Mesendoderm (in vitro differentiated cells): ENCODE measurements at regions not wholly inside any gene's neighbourhood (a gene's known extent, or its start where the extent isn't known, plus 50 kb on each side); places are given as distances from the start of the nearest gene placed in this dataset.

ENCODE experiments used
- DNase-seq: peaks from one replicate; pipeline ENCODE4 v3.0.0; 2013
- H2AK5ac ChIP-seq: 2 replicates; pipeline ENCODE4 v1.6.1; 2013; ENCODE audit warnings: low read length, inconsistent platforms
- H2BK120ac ChIP-seq: 2 replicates; pipeline ENCODE4 v1.6.1; 2013; ENCODE audit warnings: low read depth, mild to moderate bottlenecking, low read length, moderate library complexity, mixed read lengths
- H2BK15ac ChIP-seq: replicated peaks from 2 replicates; pipeline ENCODE4 v1.6.1; 2013; ENCODE audit warnings: low read depth, mild to moderate bottlenecking, moderate library complexity
- H2BK5ac ChIP-seq: 2 replicates; pipeline ENCODE4 v1.6.1; 2013; ENCODE audit warnings: low read length, inconsistent platforms
- H3K18ac ChIP-seq: 2 replicates; pipeline ENCODE4 v1.6.1; 2013; ENCODE audit warnings: mild to moderate bottlenecking, low read length, mixed read lengths
- H3K23ac ChIP-seq: one replicate; pipeline ENCODE4 v1.6.1; 2013; ENCODE audit warnings: low read length
- H3K27ac ChIP-seq: 2 replicates; pipeline ENCODE4 v1.5.1; 2013; ENCODE audit warnings: low read depth, mild to moderate bottlenecking, inconsistent platforms, low read length, moderate library complexity
- H3K27me3 ChIP-seq: 2 replicates; pipeline ENCODE4 v1.6.1; 2013; ENCODE audit warnings: low read length, control low read depth, mild to moderate bottlenecking, inconsistent platforms; ENCODE audit not compliant: insufficient read depth, poor library complexity
- H3K36me3 ChIP-seq: 2 replicates; pipeline ENCODE4 v1.6.1; 2013; ENCODE audit warnings: low read length, inconsistent platforms; ENCODE audit not compliant: control insufficient read depth, insufficient read depth
- H3K4ac ChIP-seq: one replicate; pipeline ENCODE4 v1.6.1; 2013; ENCODE audit warnings: low read depth, mild to moderate bottlenecking, low read length, moderate library complexity
- H3K4me1 ChIP-seq: 2 replicates; pipeline ENCODE4 v1.6.1; 2013; ENCODE audit warnings: low read depth, low read length, inconsistent platforms; ENCODE audit not compliant: control insufficient read depth
- H3K4me2 ChIP-seq: 2 replicates; pipeline ENCODE4 v1.6.1; 2013; ENCODE audit warnings: low read length
- H3K4me3 ChIP-seq: 2 replicates; pipeline ENCODE4 v1.5.1; 2013; ENCODE audit warnings: mild to moderate bottlenecking, low read length
- H3K56ac ChIP-seq: one replicate; pipeline ENCODE4 v1.6.1; 2013; ENCODE audit warnings: low read length
- H3K79me1 ChIP-seq: 2 replicates; pipeline ENCODE4 v1.6.1; 2013; ENCODE audit warnings: low read length, inconsistent platforms
- H3K79me2 ChIP-seq: 2 replicates; pipeline ENCODE4 v1.6.1; 2013; ENCODE audit warnings: mild to moderate bottlenecking, low read length; ENCODE audit not compliant: control insufficient read depth, insufficient read depth
- H3K9ac ChIP-seq: 2 replicates; pipeline ENCODE4 v1.6.1; 2013; ENCODE audit warnings: low read length, inconsistent platforms
- H4K5ac ChIP-seq: one replicate; pipeline ENCODE4 v1.6.1; 2013; ENCODE audit warnings: low read length
- H4K8ac ChIP-seq: one replicate; pipeline ENCODE4 v1.6.1; 2013; ENCODE audit warnings: low read depth, mild to moderate bottlenecking, control low read depth, low read length, moderate library complexity
- WGBS: extraction: QIAGEN DNeasy Blood & Tissue Kit; methylation state at CpG from one replicate; pipeline ENCODE4 v1.1.7; 2013; ENCODE audit warnings: low lambda C conversion rate, missing lambda C conversion rate; ENCODE audit not compliant: insufficient coverage; ENCODE audit errors: extremely low coverage; 5-methylcytosine and 5-hydroxymethylcytosine counted together

DNA sequence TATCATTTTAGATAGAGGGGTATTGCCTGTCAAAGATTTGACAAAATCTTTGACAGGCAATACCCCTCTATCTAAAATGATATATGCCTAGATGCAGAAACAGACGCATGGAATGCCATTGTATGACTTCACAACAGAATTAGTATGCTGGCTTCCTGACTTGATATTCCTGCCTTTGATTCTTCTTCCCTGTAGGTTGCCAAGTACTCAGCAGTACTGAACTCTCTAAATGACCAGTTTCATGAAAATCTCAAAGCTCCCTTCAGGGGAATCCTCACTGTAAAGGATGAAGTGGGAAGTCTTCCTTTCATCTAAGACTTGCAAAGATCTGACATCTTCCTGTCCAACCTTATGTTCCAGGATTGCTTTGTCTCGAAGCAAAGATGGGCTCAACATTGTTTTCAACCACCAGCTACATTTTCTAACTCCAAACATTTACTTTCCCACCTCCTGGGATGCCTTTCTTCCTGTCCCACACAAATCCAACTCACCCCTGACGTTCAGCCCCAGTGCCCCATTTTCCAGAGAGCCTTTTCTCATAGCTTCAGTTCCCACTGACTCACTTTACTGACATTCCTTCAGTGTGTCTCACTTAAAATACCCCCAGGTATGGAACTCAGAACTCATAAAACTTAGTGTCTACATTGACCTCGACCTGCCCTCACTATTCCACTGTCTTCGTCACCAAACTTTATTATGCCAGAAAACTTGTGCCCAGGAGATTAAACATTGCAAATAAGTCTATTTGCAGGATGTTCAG, 67.3 kb upstream of the KCNJ6 start:
- Histone ChIP-seq H3K27me3 (no peaks in the 10 kb centered on the region), H4K5ac (no peak overlapping the region), H4K8ac (no peak overlapping the region), H2BK15ac (no peak overlapping the region), H3K79me1 (no peaks in the 10 kb centered on the region), H3K79me2 (no peaks in the 10 kb centered on the region), H3K56ac (no peak overlapping the region), H3K18ac (no peak overlapping the region), H3K9ac (no peak overlapping the region), H3K4ac (no peak overlapping the region), H2BK5ac (no peak overlapping the region), H3K23ac (no peak overlapping the region), H3K4me3 (no peak overlapping the region), H3K27ac (no peak overlapping the region), H3K36me3 (no peaks in the 10 kb centered on the region), H2BK120ac (no peak overlapping the region), H3K4me2 (no peak overlapping the region), H2AK5ac (no peak overlapping the region), H3K4me1 (no peaks in the 10 kb centered on the region)
- WGBS: no CpG with 5 or more reads among the region's 5 CpGs
- no peak for DNase-seq

- no peak overlapping the region for H4K5ac ChIP-seq
- no peak overlapping the region for H3K56ac ChIP-seq
- no peaks in the 10 kb centered on the region for H3K36me3 ChIP-seq
- H3K4me3 ChIP-seq: no peak overlapping the region
- no peaks in the 10 kb centered on the region for H3K79me1 ChIP-seq
- H3K23ac ChIP-seq: no peak overlapping the region
- no peaks in the 10 kb centered on the region for H3K27me3 ChIP-seq
- no peak overlapping the region for H3K18ac ChIP-seq
- no CpG with 5 or more reads among the region's 2 CpGs for WGBS
- H2BK5ac ChIP-seq: no peak overlapping the region
- H2BK120ac ChIP-seq: no peak overlapping the region
- no peaks in the 10 kb centered on the region for H3K79me2 ChIP-seq
- no peak overlapping the region for H3K4ac ChIP-seq
- H2BK15ac ChIP-seq: no peak overlapping the region
- H3K4me1 ChIP-seq: no peaks in the 10 kb centered on the region
- H3K27ac ChIP-seq: no peak overlapping the region
- H4K8ac ChIP-seq: no peak overlapping the region
- no peak overlapping the region for H3K4me2 ChIP-seq
- H2AK5ac ChIP-seq: no peak overlapping the region
- no peak for DNase-seq
- H3K9ac ChIP-seq: no peak overlapping the region
Measured at GRCh38 chr21:37984416-37984815, 68.2 kb upstream of the KCNJ6 start.

GRCh38 chr21:37986000-37986399, 69.7 kb upstream of the KCNJ6 start:
- Histone ChIP-seq H2BK5ac (no peak overlapping the region), H3K4ac (no peak overlapping the region), H3K79me1 (no peaks in the 10 kb centered on the region), H3K27me3 (no peaks in the 10 kb centered on the region), H3K18ac (no peak overlapping the region), H3K27ac (no peak overlapping the region), H3K36me3 (no peaks in the 10 kb centered on the region), H3K56ac (no peak overlapping the region), H3K79me2 (no peaks in the 10 kb centered on the region), H3K23ac (no peak overlapping the region), H4K8ac (no peak overlapping the region), H3K4me1 (no peaks in the 10 kb centered on the region), H3K4me3 (no peak overlapping the region), H3K9ac (no peak overlapping the region), H2AK5ac (no peak overlapping the region), H3K4me2 (no peak overlapping the region), H4K5ac (no peak overlapping the region), H2BK15ac (no peak overlapping the region), H2BK120ac (no peak overlapping the region)
- DNase-seq: no peak
- no CpG with 5 or more reads among the region's 3 CpGs for WGBS

- Histone ChIP-seq H3K36me3 (no peaks in the 10 kb centered on the region), H3K9ac (no peak overlapping the region), H3K23ac (no peak overlapping the region), H2BK15ac (no peak overlapping the region), H3K27me3 (no peaks in the 10 kb centered on the region), H3K27ac (no peak overlapping the region), H3K79me2 (no peaks in the 10 kb centered on the region), H3K4me2 (no peak overlapping the region), H4K8ac (no peak overlapping the region), H3K56ac (no peak overlapping the region), H2BK120ac (no peak overlapping the region), H3K18ac (no peak overlapping the region), H4K5ac (no peak overlapping the region), H2AK5ac (no peak overlapping the region), H2BK5ac (no peak overlapping the region), H3K4ac (no peak overlapping the region), H3K4me1 (no peaks in the 10 kb centered on the region), H3K79me1 (no peaks in the 10 kb centered on the region), H3K4me3 (no peak overlapping the region)
- DNase-seq: no peak
- no CpG with 5 or more reads among the region's 5 CpGs for WGBS
Measured at GRCh38 chr21:37986751-37987399, 70.6 kb upstream of the KCNJ6 start.

DNA sequence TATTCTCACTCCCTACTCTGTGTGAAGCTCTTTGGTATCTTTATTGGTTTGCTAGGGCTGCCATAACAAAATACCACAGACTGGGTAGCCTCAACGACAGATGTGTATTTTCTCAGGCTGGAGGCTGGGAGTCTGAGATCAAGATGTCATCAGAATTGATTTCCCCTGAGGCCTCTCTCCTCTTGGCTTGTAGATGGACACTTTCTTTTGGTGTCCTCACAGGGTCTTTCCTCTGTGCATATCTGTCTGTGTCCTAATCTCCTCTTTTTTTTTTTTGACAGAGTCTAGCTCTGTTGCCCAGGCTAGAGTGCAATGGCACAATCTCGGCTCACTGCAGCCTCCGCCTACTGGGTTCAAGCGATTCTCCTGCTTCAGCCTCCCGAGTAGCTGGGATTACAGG, 71.4 kb upstream of the KCNJ6 start:
- H3K79me2 ChIP-seq: no peaks in the 10 kb centered on the region
- H3K9ac ChIP-seq: no peak overlapping the region
- H3K23ac ChIP-seq: no peak overlapping the region
- no peaks in the 10 kb centered on the region for H3K79me1 ChIP-seq
- no peak overlapping the region for H2BK120ac ChIP-seq
- no peak overlapping the region for H3K27ac ChIP-seq
- H4K8ac ChIP-seq: no peak overlapping the region
- no CpG with 5 or more reads among the region's 5 CpGs for WGBS
- H2BK15ac ChIP-seq: no peak overlapping the region
- no peak for DNase-seq
- H3K56ac ChIP-seq: no peak overlapping the region
- H3K4ac ChIP-seq: no peak overlapping the region
- H2BK5ac ChIP-seq: no peak overlapping the region
- no peak overlapping the region for H3K4me3 ChIP-seq
- H3K36me3 ChIP-seq: no peaks in the 10 kb centered on the region
- H3K18ac ChIP-seq: no peak overlapping the region
- H4K5ac ChIP-seq: no peak overlapping the region
- H3K27me3 ChIP-seq: no peaks in the 10 kb centered on the region
- no peak overlapping the region for H3K4me2 ChIP-seq
- H3K4me1 ChIP-seq: no peaks in the 10 kb centered on the region
- no peak overlapping the region for H2AK5ac ChIP-seq
